ENCODE measurements at regions not wholly inside any gene's neighbourhood (a gene's known extent, or its start where the extent isn't known, plus 50 kb on each side); places are given as distances from the start of the nearest gene placed in this dataset.
"Not testable (repeated sequence)": the region's sequence is repeated elsewhere in the genome, so short reads cannot be mapped to it uniquely, and the experiment has no call there.

DNA sequence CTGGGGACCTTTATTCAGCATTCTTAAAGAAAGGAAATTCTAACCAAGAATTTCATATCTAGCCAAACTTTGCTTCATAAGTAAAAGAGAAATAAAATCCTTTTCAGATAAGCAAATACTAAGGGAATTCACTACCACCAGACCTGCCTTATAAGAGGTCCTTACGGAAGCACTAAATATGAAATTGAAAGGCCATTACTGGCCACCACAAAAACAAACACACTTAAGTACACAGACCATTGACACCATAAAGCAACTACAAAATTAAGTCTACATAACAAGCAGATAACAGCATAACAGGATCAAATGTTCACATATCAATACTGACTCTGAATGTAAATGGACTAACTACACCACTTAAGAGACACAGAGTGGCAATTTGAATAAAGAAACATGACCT lies 361.4 kb upstream of the POU5F2 start:
- DNase-seq (ENCODE audit: low spot score), result no peak

GRCh38 chr5:94097384-94097783 lies 356.0 kb upstream of the POU5F2 start:
- not testable (repeated sequence) for DNase-seq (ENCODE audit: low spot score)

GRCh38 chr5:94094793-94095441 lies 353.5 kb upstream of the POU5F2 start:
- DNase-seq (ENCODE audit: low spot score), result no peak

DNA sequence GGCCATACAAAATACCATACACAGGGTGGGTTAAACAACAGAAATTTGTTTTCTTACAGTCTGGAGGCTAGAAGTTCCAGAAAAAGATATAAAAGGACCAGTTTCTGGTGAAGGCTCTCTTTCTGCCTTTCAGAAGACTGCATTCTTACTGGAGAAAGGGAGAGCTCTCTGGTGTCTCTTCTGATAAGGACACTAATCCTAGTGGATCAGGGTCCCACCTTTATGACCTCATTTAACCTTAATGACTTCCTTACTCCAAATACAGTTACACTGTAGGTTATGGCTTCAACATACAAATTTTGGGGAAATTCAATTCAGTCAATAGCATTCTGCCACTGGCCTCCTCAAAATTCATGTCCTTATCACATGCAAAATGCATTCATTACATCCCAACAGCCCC lies 351.9 kb upstream of the POU5F2 start:
- no peak for DNase-seq (ENCODE audit: low spot score)

GRCh38 chr5:94086635-94087034 lies 345.2 kb upstream of the POU5F2 start:
- not testable (repeated sequence) for DNase-seq (ENCODE audit: low spot score)

GRCh38 chr5:94086194-94086593 lies 344.8 kb upstream of the POU5F2 start:
- DNase-seq (ENCODE audit: low spot score), result no peak

- no peak for DNase-seq (ENCODE audit: low spot score)
Measured at GRCh38 chr5:94082405-94082804, 341.0 kb upstream of the POU5F2 start.

- no peak for DNase-seq (ENCODE audit: low spot score)
Measured at GRCh38 chr5:94081088-94081487, 339.7 kb upstream of the POU5F2 start.

- DNase-seq (ENCODE audit: low spot score), result no peak
Measured at GRCh38 chr5:94080390-94080789, 339.0 kb upstream of the POU5F2 start.

DNA sequence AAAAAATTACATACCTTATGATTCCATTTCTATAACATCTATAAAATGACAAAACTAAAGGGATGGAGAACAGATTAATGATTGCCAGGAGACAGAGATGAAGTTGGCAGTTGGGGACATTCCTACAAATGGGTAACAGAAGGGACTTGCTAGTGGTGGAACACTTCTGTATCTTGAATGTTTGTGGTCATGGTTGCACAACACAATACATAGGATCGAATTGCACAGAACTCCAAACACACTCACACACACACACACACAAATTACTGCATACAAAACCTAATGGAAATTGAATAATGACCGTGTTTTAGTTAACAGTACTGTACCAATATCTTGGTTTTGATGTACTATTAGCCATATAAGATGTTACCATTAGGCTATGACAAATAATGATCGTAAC lies 330.7 kb upstream of the POU5F2 start:
- DNase-seq (ENCODE audit: low spot score), result no peak

DNA sequence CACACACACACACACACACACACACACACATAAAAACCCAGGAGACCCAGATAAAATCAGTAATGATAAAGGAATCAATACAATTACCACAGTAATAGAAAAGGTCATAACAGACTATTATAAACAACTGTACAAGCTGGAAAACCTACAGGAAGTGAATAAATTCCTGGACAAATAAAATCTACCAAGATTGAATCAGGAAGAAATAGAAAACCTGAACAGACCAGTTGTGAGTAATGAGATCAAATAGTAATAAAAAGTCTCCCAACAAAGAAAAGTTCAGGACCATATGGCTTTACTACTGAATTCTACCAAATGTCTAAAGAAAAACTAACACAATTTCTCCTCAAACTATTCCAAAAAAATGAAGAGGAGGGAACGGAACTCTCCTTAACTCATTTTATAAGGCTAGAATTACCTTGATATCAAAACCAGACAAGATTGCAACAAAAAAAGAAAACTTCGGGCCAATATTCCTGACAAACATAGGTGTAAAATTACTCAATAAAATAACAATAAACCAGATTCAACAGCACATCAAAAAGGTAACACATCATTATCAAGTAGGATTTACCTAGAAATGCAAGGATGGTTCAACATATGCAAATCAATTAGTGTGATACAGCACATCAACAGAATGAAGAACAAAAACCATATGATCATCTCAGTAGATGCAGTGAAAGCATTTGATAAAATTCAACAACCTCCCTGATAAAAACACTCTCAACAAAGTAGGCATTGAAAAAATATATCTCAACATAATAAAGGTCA lies 325.2 kb upstream of the POU5F2 start:
- no peak for DNase-seq (ENCODE audit: low spot score)

DNA sequence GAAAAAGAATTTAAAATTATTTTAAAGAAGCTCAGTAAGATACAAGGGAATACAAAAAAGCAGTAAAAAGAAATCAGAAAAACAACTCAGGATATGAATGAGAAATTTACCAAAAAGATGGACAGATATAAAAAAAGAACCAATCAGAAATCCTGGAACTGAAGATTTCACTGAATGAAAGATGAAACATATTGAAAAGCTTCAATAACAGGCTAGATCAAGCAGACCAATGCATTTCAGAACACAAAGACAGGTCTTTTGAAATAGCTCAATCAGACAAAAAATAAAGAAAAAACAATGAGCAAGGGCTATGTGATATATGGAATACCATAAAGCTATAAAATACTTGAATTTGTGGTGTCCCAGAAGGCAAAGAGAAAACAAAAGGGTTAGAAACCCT lies 322.6 kb upstream of the POU5F2 start:
- DNase-seq (ENCODE audit: low spot score), result no peak

- no peak for DNase-seq (ENCODE audit: low spot score)
Measured at GRCh38 chr5:94057655-94058054, 316.3 kb upstream of the POU5F2 start.

DNA sequence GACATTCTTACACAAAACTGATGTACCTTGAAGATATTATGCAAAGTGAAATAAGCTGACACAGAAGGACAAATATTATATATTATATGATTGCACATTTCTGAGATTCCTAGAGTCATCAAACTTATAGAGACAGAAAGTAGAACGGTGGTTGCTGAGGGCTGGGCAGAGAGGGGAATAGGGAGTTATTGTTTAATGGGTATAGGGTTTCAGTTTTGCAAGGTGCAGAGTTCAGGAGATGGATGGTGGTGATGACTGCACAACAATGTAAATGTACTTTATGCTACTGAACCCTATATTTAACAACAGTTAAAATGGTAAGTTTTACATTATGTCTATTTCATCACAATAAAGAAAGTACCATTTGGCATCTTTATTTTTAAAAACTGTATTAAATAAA lies 315.8 kb upstream of the POU5F2 start:
- no peak for DNase-seq (ENCODE audit: low spot score)

GRCh38 chr5:94049307-94049922 lies 308.0 kb upstream of the POU5F2 start:
- DNase-seq (ENCODE audit: low spot score), result not testable (repeated sequence)

- no peak for DNase-seq (ENCODE audit: low spot score)
Measured at GRCh38 chr5:94045839-94046782, 304.7 kb upstream of the POU5F2 start.

- DNase-seq (ENCODE audit: low spot score), result no peak
Measured at GRCh38 chr5:94043311-94043710, 301.9 kb upstream of the POU5F2 start.

DNA sequence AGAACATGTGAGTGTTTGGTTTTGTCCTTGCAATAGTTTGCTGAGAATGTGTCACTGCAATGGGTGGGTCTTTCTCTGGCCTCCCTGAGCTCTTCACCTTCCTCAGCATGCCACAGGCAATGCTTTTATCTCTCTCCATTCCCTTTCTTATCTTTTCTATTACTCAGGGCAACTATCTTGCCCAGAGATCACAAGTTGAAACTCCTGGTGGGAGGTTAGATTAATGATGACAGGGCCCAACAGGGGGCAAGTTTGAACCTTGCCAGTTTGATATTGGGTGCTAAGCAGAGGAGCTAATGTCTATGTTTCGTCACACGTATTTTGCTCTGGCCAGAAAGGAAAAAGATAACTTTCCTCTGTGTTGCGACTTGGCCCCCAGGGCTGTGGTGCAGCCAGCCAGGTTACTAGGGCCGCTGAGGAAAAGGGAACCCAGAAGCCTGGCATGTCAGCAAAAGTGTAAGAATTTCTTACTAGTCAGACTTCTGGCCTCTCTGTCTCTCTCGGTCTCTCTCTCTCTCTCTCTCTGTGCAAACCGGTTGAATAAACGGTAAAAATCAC lies 299.3 kb upstream of the POU5F2 start:
- no peak for DNase-seq (ENCODE audit: low spot score)

- no peak for DNase-seq (ENCODE audit: low spot score)
Measured at GRCh38 chr5:94039101-94039500, 297.7 kb upstream of the POU5F2 start.

- no peak for DNase-seq (ENCODE audit: low spot score)
Measured at GRCh38 chr5:94031631-94032030, 290.2 kb upstream of the POU5F2 start.

DNA sequence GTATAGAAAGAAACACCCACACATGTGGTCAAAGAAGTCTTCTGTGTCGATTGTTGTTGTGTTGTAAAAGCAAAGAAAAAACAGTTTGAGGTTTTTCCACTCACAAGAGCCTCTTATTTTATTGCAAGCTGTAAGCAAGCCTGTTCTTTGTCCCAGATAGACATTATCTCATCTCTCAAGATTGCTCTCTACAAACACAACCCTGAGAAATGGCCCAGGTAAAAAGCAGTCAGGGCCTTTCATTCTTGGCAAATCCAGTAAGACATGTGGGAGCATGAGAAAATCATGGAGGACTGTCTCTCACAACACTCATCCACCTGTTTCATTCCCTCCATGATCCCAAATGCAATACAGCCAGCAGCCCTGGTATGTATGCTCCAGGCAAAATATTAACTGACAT lies 286.6 kb upstream of the POU5F2 start:
- no peak for DNase-seq (ENCODE audit: low spot score)

- no peak for DNase-seq (ENCODE audit: low spot score)
Measured at GRCh38 chr5:94027145-94027544, 285.7 kb upstream of the POU5F2 start.
